ENCODE measurements at regions not wholly inside any gene's neighbourhood (a gene's known extent, or its start where the extent isn't known, plus 50 kb on each side); places are given as distances from the start of the nearest gene placed in this dataset.
A peak's percentile ranks its signal among the peaks of the same experiment; 100 is the strongest.
"Not testable (repeated sequence)": the region's sequence is repeated elsewhere in the genome, so short reads cannot be mapped to it uniquely, and the experiment has no call there.

DNA sequence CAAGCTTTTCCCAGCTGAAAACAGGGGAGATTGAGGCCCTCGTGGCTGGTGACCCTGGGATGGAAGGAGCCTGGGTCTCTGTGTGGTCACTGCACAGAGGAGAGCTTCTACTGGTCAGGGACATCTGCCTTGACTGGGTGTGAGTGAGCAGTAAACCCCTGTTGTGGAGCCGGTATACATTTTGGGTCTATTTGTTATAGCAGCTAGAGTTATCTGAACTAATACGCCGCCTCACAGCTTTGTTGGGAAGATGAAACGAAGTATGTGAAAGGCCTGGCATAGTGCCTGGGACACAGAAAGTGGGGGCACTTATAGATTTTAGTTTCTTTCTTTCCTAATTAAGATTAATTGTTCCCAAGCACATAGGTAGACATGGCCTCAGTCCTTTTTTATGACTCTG is 72.2 kb upstream of the HPCAL1 start:
- H3K9me3 ChIP-seq (ENCODE audit: severe bottlenecking) = peaks cover 6% of the 10 kb centered on the region
- H3K27me3 ChIP-seq (ENCODE audit: insufficient read depth, low read depth, severe bottlenecking) = no peaks in the 10 kb centered on the region

DNA sequence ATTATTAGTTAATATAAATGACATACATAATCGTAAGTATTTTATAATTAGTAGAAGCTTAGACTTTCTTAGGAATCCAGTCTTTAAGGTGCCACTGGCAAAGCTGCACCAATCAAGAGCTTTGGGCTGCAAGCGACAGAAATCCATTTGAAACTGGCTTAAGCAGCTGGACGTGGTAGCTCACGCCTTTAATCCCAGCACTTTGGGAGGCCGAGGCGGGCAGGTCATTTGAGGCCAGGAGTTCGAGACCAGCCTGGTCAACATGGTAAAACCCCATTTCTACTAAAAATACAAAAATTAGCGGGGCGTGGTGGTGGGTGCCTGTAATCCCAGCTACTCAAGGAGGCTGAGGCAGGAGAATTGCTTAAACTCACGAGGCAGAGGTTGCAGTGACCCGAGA is 71.8 kb upstream of the HPCAL1 start:
- peak; percentile 68 for DNase-seq
- H3K27me3 ChIP-seq (ENCODE audit: insufficient read depth, low read depth, severe bottlenecking); H3K4me3 ChIP-seq (ENCODE audit: low read depth, low read length); H3K36me3 ChIP-seq; H3K9me3 ChIP-seq (ENCODE audit: severe bottlenecking); H3K27ac ChIP-seq: not testable (repeated sequence)

More for the DNA sequence above, 72.2 kb upstream of the HPCAL1 start:
- Histone ChIP-seq H3K27ac (no peak overlapping the region), H3K4me3 (ENCODE audit: low read depth, low read length) (no peak overlapping the region), H3K36me3 (no peaks in the 10 kb centered on the region)
- no peak for TF ChIP-seq CTCF (IDR thresholded peaks at IDR 0.05; ENCODE audit: low read depth, low read length)
- DNase-seq = no peak

GRCh38 chr2:10231551-10232085 is 71.1 kb upstream of the HPCAL1 start:
- Histone ChIP-seq H3K4me3 (ENCODE audit: low read depth, low read length) (no peak overlapping the region), H3K27ac (no peak overlapping the region), H3K36me3 (no peaks in the 10 kb centered on the region), H3K9me3 (ENCODE audit: severe bottlenecking) (peaks cover 6% of the 10 kb centered on the region), H3K27me3 (ENCODE audit: insufficient read depth, low read depth, severe bottlenecking) (no peaks in the 10 kb centered on the region)
- no peak for DNase-seq
- no peak for TF ChIP-seq CTCF (IDR thresholded peaks at IDR 0.05; ENCODE audit: low read depth, low read length)

- H3K27ac ChIP-seq = no peak overlapping the region
- H3K36me3 ChIP-seq = no peaks in the 10 kb centered on the region
- TF ChIP-seq CTCF (IDR thresholded peaks at IDR 0.05; ENCODE audit: low read depth, low read length) = no peak
- H3K4me3 ChIP-seq (ENCODE audit: low read depth, low read length) = no peak overlapping the region
- H3K27me3 ChIP-seq (ENCODE audit: insufficient read depth, low read depth, severe bottlenecking) = no peaks in the 10 kb centered on the region
- peaks cover 6% of the 10 kb centered on the region for H3K9me3 ChIP-seq (ENCODE audit: severe bottlenecking)
- no peak for DNase-seq
Measured at GRCh38 chr2:10232096-10232815, 70.4 kb upstream of the HPCAL1 start.

DNA sequence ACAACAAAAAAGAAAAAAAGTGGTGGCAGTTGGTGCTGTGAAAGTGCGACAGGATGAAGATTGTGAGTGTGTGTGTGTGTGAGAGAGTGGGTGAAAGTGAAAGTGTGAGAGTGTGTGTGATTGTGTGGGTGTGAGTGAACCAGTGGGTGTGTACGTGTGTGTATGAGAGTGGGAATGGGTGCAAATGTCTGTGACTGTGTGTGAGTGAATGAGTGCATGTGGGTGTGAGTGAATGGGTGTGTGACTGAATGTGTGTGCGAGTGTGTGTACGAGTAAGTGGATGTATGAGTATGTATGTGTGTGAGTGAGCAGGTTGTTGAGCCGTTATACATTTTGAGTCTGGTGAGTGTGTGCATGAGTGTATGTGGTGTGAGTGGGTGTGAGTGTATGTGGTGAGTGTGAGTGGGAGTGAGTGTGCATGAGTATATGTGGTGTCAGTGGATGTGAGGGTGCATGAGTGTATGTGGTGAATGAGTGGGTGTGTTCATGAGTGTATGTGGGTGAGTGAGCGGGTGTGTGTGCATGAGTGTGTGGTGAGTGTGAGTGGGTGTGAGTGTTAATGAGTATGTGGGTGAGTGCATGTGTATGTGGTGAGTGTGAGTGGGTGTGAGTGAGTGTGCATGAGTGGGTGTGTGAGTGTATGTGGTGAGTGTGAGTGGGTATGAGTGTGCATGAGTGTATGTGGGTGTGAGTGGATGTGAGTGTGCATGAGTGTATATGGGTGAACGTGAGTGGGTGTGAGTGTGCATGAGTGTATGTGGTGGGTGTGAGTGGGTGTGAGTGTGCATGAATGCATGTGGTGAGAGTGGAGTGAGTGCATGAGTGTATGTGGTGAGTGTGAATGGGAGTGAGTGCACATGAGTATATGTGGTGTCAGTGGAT is 69.3 kb upstream of the HPCAL1 start:
- Histone ChIP-seq H3K27ac (no peak overlapping the region), H3K4me3 (ENCODE audit: low read depth, low read length) (no peak overlapping the region), H3K27me3 (ENCODE audit: insufficient read depth, low read depth, severe bottlenecking) (no peaks in the 10 kb centered on the region), H3K36me3 (no peaks in the 10 kb centered on the region), H3K9me3 (ENCODE audit: severe bottlenecking) (peaks cover 6% of the 10 kb centered on the region)
- TF ChIP-seq CTCF (IDR thresholded peaks at IDR 0.05; ENCODE audit: low read depth, low read length) = no peak
- DNase-seq = no peak

- Histone ChIP-seq H3K4me3 (ENCODE audit: low read depth, low read length) (no peak overlapping the region), H3K36me3 (no peaks in the 10 kb centered on the region), H3K9me3 (ENCODE audit: severe bottlenecking) (peaks cover 6% of the 10 kb centered on the region), H3K27me3 (ENCODE audit: insufficient read depth, low read depth, severe bottlenecking) (no peaks in the 10 kb centered on the region), H3K27ac (no peak overlapping the region)
- TF ChIP-seq CTCF (IDR thresholded peaks at IDR 0.05; ENCODE audit: low read depth, low read length) = 0 out of 2 replicates have a peak, but pooled peaks have one; percentile 21
- no peak for DNase-seq
Measured at GRCh38 chr2:10234013-10234306, 68.7 kb upstream of the HPCAL1 start.

Data from WERI-Rb-1 (cell line).